ENCODE measurements at regions not wholly inside any gene's neighbourhood (a gene's known extent, or its start where the extent isn't known, plus 50 kb on each side); places are given as distances from the start of the nearest gene placed in this dataset.

DNA sequence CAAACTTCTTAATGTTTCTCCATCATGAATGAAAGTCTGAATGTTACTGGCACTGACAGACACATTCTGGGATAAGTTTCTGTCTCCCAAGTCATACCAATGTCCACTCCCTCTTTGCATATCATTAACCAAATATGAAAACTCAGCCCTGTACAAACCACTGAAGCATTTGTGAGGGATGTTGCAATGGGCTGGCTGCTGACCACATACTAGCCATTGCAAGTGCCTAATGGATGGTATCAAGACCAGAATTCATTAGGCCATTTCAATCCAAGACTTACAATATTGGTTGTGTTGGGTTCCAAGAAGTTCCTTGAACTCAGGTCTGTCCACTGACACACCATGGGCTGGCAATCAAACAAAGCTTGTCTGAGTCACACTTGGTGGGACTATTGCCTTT, 73.8 kb downstream of the CBLN2 start:
- Mint-ChIP-seq H3K36me3 (ENCODE audit: low read depth) (no peaks in the 10 kb centered on the region), H3K4me1 (ENCODE audit: low read depth) (no peaks in the 10 kb centered on the region), H3K4me3 (no peak overlapping the region), H3K27ac (no peak overlapping the region), H3K9me3 (no peaks in the 10 kb centered on the region), H3K27me3 (ENCODE audit: low read depth) (no peaks in the 10 kb centered on the region)
- DNase-seq (ENCODE audit: low spot score) = no peak

DNA sequence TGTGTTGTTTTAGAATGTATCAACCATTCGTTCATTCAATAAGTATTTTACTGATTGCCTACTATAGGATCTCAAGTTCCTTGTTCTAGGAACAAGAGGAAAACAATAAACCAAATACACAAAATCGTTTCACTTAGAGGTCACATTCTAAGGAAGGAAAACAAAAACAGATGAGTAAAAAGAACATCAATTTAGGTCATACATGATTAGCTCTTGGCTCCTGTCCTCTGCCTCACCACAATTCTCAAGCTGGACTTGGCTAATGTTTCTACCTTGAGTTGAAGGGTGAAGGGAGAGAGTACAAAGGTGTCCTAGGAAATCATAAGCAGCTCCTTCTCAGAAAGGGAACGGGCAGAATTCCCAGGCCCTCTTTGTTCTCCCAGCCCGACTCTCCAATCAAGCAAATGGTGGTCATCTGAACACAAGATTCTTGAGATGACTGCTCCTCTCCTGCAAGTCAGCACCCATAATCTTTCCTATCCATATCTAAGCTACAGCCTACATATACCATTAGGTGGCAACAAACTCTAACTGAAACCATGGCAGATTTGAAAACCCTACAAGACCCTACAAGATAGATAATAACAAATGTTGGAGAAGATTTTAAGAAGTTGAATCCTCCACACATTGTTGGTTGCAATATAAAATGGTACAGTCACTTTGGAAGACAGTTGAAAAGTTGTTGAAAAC, 76.0 kb downstream of the CBLN2 start:
- H3K27ac Mint-ChIP-seq = no peak overlapping the region
- no peaks in the 10 kb centered on the region for H3K9me3 Mint-ChIP-seq
- H3K36me3 Mint-ChIP-seq (ENCODE audit: low read depth) = no peaks in the 10 kb centered on the region
- H3K4me3 Mint-ChIP-seq = no peak overlapping the region
- no peaks in the 10 kb centered on the region for H3K4me1 Mint-ChIP-seq (ENCODE audit: low read depth)
- DNase-seq (ENCODE audit: low spot score) = no peak
- H3K27me3 Mint-ChIP-seq (ENCODE audit: low read depth) = no peaks in the 10 kb centered on the region

DNA sequence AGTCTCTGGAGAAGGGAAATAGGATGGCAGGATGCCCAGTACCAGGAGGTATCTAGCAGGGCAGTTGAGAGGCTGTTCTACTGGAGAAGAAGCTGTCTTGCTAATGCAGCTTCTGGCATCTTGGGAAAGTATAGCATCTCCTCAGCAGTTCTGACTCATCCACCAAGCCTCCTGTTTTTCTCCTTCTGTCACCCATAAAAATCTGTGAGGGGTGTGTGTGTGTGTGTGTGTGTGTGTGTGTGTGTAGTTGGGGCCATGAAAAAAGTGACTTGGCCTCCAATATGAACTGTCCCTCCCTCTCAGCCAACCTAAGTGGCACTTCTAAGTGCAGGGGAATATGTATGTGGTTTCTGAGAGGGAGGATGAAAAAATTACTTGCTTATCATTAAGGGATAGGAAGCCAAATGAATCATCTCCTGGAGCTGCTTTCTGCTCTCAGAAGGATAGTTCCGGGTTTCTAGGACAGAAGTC, 83.9 kb downstream of the CBLN2 start:
- no peaks in the 10 kb centered on the region for H3K27me3 Mint-ChIP-seq (ENCODE audit: low read depth)
- no peaks in the 10 kb centered on the region for H3K9me3 Mint-ChIP-seq
- no peak overlapping the region for H3K4me3 Mint-ChIP-seq
- DNase-seq (ENCODE audit: low spot score) = no peak
- H3K4me1 Mint-ChIP-seq (ENCODE audit: low read depth) = no peaks in the 10 kb centered on the region
- no peaks in the 10 kb centered on the region for H3K36me3 Mint-ChIP-seq (ENCODE audit: low read depth)
- H3K27ac Mint-ChIP-seq = no peak overlapping the region

DNA sequence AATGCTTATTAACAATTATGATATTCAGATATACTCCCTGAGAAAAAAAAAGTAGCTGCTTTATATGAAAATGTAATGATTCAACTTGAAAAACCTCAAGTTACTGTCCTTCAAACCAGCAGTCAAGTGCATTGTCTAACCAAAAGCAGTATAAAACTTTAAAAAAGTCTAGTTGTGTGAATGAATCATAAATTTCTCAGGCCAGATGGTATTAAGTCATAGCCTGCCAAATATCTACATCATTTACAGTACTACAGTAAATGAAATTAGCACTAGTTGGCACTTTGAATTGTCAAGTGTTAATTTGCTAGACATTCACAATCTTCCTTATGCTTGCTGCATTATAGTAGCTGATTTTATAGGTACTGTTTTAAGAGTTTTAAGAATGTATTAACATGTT, 85.9 kb downstream of the CBLN2 start:
- Mint-ChIP-seq H3K9me3 (no peaks in the 10 kb centered on the region), H3K4me1 (ENCODE audit: low read depth) (no peaks in the 10 kb centered on the region), H3K27me3 (ENCODE audit: low read depth) (no peaks in the 10 kb centered on the region), H3K27ac (no peak overlapping the region), H3K4me3 (no peak overlapping the region), H3K36me3 (ENCODE audit: low read depth) (no peaks in the 10 kb centered on the region)
- DNase-seq (ENCODE audit: low spot score) = no peak

DNA sequence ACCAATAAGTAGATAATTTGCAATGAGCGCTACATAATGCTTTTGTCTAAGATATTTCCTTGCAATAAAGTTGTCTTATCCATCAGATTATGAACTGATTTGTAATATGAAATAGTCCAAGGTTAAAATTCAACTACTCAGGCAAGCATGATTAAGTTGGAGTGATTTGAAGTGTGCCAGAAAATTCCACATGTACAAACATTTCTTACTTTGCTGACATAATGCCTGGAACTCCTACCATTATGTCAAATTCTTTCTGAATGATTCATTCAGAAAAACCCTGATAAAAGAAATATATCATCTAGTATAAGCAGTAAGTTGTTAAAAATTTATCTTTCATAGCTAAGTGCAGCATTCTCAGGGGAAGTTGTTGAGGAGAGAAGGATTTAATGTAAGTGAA, 87.3 kb downstream of the CBLN2 start:
- no peak overlapping the region for H3K4me3 Mint-ChIP-seq
- DNase-seq (ENCODE audit: low spot score) = no peak
- H3K36me3 Mint-ChIP-seq (ENCODE audit: low read depth) = no peaks in the 10 kb centered on the region
- no peaks in the 10 kb centered on the region for H3K27me3 Mint-ChIP-seq (ENCODE audit: low read depth)
- no peaks in the 10 kb centered on the region for H3K4me1 Mint-ChIP-seq (ENCODE audit: low read depth)
- H3K9me3 Mint-ChIP-seq = peaks cover 12% of the 10 kb centered on the region
- H3K27ac Mint-ChIP-seq = no peak overlapping the region

DNA sequence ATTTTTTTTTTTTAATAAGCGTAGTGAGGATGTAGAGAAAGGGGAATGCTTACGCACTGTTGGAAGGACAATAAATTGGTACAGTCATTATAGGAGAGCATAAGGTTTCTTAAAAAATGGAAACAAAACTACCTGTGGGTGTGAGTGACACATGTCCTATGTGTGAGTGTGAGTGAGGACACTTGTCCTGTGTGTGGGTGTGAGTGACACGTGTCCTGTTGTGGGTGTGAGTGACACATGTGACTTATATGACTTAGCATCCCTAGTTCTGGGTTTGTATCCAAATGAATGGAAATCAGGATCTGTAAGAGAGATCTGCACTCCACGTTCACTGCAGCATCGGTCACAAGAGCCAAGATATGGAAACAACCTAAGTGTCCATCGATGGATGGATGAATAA, 91.8 kb downstream of the CBLN2 start:
- H3K27ac Mint-ChIP-seq = no peak overlapping the region
- no peaks in the 10 kb centered on the region for H3K27me3 Mint-ChIP-seq (ENCODE audit: low read depth)
- DNase-seq (ENCODE audit: low spot score) = no peak
- no peaks in the 10 kb centered on the region for H3K36me3 Mint-ChIP-seq (ENCODE audit: low read depth)
- H3K4me1 Mint-ChIP-seq (ENCODE audit: low read depth) = no peaks in the 10 kb centered on the region
- H3K4me3 Mint-ChIP-seq = no peak overlapping the region
- H3K9me3 Mint-ChIP-seq = peaks cover 22% of the 10 kb centered on the region

DNA sequence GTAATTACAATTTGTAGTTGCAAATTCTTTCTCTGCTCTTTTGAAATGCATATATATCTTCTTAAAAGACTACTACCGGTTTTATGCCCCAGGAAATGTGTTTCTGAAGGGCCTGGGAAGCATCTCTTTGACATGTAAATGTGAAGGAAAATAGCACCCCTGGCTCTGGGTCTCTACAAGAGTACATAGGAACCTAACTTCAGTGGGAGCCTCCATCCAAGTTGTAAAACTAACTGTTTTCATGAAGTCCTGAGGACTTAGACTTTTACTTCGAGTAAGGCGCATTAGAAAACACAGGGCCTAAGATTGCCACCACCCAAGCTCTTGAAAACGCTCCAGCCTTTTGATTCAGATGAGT, 99.4 kb downstream of the CBLN2 start:
- Mint-ChIP-seq H3K27me3 (ENCODE audit: low read depth) (no peaks in the 10 kb centered on the region), H3K4me1 (ENCODE audit: low read depth) (no peaks in the 10 kb centered on the region), H3K9me3 (peaks cover 7% of the 10 kb centered on the region), H3K4me3 (no peak overlapping the region), H3K36me3 (ENCODE audit: low read depth) (no peaks in the 10 kb centered on the region), H3K27ac (no peak overlapping the region)
- no peak for DNase-seq (ENCODE audit: low spot score)

DNA sequence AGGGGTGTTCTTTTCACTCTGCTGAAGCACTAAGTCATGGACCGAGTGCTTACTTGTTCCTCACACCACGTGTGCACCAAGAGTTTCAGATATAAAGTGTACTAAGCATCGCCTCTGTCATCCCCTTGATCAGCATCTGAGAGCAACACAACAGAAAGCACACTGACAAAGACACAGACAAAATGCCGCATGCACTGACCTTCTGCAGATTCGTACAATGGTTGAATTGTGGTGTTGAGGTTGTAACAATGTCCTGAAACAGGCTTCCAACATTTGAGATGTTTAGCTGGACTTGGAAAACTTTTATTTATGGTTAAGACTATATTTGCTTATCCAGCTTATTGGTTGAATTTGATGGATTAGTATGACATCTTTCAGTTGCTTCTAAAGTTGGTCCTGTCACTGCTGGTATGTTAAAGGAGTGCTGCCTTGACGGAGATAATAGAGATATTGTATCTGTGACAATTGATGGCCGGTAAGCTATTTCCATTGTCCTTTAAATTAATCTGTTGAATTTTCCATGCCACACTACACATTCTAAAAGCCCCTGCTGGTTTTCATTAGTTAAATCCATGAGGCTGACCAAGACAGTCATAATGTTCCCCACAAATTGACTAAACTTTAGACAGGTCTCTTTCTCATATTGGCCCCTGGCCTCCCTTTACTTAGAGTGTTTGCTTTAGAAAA, 99.9 kb downstream of the CBLN2 start:
- Mint-ChIP-seq H3K27me3 (ENCODE audit: low read depth) (no peaks in the 10 kb centered on the region), H3K27ac (no peak overlapping the region), H3K4me3 (no peak overlapping the region), H3K36me3 (ENCODE audit: low read depth) (no peaks in the 10 kb centered on the region), H3K9me3 (peaks cover 7% of the 10 kb centered on the region), H3K4me1 (ENCODE audit: low read depth) (no peaks in the 10 kb centered on the region)
- DNase-seq (ENCODE audit: low spot score) = no peak

DNA sequence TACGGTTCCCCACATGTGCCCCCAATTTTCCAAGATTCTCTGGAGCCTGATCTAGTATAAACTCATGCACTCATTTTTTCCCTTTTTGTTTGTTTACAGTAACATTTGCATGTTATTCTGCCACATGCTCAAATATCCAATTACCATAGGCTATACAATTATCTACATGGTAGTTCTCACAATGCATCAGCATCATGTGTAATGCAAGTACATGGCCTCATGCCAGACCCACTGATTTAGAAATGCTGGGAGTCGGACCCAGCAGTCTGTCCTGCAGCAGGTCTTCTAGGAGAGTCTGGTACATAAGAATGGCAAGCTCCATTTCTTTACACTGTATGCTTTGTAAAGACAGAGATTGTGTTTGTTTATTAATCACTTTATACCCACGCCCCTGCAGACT, 107.7 kb downstream of the CBLN2 start:
- Mint-ChIP-seq H3K4me1 (ENCODE audit: low read depth) (no peaks in the 10 kb centered on the region), H3K27ac (no peak overlapping the region), H3K9me3 (no peaks in the 10 kb centered on the region), H3K4me3 (no peak overlapping the region), H3K36me3 (ENCODE audit: low read depth) (no peaks in the 10 kb centered on the region), H3K27me3 (ENCODE audit: low read depth) (no peaks in the 10 kb centered on the region)
- no peak for DNase-seq (ENCODE audit: low spot score)

DNA sequence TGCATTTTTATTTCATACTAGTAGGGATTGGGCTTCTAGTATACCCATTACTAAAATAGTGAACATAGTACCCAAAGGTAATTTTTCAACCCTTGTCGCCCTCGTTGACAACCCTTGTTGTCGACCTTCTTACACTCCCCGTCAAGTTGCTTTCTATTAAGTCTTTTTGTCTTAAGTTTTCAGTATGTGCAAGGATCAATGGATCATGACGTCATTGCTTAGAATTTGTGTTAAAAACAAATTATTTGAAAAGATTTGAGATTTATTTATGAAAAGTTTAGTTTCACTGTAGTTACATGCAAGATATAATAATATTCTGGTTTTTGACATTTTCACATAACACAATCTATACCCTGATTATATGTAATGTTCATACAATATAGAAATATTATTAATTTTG, 110.4 kb downstream of the CBLN2 start:
- no peaks in the 10 kb centered on the region for H3K36me3 Mint-ChIP-seq (ENCODE audit: low read depth)
- H3K27ac Mint-ChIP-seq = no peak overlapping the region
- no peaks in the 10 kb centered on the region for H3K4me1 Mint-ChIP-seq (ENCODE audit: low read depth)
- DNase-seq (ENCODE audit: low spot score) = no peak
- H3K9me3 Mint-ChIP-seq = peaks cover 4% of the 10 kb centered on the region
- H3K27me3 Mint-ChIP-seq (ENCODE audit: low read depth) = no peaks in the 10 kb centered on the region
- no peak overlapping the region for H3K4me3 Mint-ChIP-seq

DNA sequence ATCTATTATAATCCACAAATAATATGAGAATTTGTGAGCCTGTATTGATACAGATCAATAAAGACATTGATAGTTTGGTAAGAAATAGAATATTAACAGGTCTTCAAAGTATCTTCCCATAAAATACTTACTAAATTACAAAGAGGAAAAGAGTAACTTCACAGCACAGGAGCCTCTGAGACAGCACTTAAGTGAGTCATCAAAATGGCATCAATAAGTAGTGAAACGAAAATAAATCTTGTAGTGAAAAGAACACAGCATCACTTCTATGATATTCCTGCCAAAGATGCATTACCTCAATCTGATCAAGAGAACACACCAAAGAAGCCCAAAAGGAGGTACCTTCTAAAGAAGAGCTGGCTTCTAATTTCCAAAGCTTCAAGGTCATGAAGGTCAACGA, 116.4 kb downstream of the CBLN2 start:
- no peaks in the 10 kb centered on the region for H3K4me1 Mint-ChIP-seq (ENCODE audit: low read depth)
- no peaks in the 10 kb centered on the region for H3K27me3 Mint-ChIP-seq (ENCODE audit: low read depth)
- no peak overlapping the region for H3K27ac Mint-ChIP-seq
- no peak for DNase-seq (ENCODE audit: low spot score)
- H3K4me3 Mint-ChIP-seq = no peak overlapping the region
- peaks cover 4% of the 10 kb centered on the region for H3K9me3 Mint-ChIP-seq
- H3K36me3 Mint-ChIP-seq (ENCODE audit: low read depth) = no peaks in the 10 kb centered on the region

DNA sequence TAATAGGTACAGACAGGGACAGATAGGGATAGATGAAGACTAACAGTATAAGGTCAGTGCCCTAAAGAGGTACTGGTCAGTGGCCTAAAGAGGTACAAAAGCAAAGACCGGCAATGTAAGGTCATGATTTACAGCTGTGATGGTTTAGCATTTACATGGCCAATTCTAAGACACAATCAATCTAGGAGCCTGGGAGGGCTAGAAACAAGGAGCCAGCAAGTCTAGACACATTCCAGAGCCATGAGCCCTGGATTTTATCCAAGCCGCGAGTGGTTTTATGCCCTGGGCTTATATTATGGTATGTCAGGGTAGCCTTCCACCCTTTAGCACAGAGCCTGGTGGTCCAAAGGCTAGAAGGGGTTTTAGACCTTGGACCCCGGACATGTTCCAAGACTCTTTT, 124.2 kb downstream of the CBLN2 start:
- no peaks in the 10 kb centered on the region for H3K4me1 Mint-ChIP-seq (ENCODE audit: low read depth)

DNA sequence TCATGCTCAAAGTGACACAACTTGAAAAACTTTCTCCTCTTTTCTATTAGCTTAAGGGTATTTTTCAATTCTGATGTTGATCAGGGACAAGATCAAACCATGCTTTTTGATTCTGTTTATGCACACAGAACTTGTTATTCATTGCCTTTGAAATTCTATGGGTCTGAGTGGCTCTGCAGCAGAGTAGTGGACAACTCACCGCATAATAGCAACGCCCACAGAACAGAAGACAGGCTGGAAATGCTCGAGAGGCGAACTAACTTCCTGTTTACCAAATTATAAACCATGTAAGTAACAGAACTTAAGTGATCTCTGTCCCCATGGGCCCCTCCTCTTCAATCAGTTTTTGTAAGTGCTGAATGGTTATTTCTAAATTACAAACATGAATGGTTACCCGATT, 131.2 kb downstream of the CBLN2 start:
- Mint-ChIP-seq H3K27me3 (ENCODE audit: low read depth) (no peaks in the 10 kb centered on the region), H3K4me1 (ENCODE audit: low read depth) (no peaks in the 10 kb centered on the region), H3K4me3 (no peak overlapping the region), H3K27ac (no peak overlapping the region), H3K36me3 (ENCODE audit: low read depth) (no peaks in the 10 kb centered on the region), H3K9me3 (no peaks in the 10 kb centered on the region)
- no peak for DNase-seq (ENCODE audit: low spot score)

More for the DNA sequence above, 124.2 kb downstream of the CBLN2 start:
- no peaks in the 10 kb centered on the region for H3K9me3 Mint-ChIP-seq
- no peaks in the 10 kb centered on the region for H3K36me3 Mint-ChIP-seq (ENCODE audit: low read depth)
- H3K27ac Mint-ChIP-seq = no peak overlapping the region
- no peak overlapping the region for H3K4me3 Mint-ChIP-seq
- DNase-seq (ENCODE audit: low spot score) = no peak
- no peaks in the 10 kb centered on the region for H3K27me3 Mint-ChIP-seq (ENCODE audit: low read depth)

DNA sequence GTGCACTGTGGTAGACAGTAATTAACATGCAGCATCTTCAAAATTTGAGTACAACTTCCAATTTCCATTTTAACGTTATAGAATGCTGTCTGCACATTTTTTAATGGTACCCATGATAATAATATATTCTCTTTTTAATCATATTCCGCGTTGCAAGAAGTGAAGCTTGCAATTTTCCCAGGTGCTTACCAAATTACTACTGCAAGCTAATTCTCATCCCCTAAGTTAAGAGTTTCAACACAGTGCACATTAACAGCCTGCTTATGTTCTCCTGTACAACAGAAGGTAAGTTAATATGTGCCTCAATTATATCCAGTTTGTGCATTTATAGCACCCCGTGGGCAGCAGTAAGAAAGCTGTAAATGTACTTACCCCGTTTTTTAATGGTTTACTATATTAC, 132.9 kb downstream of the CBLN2 start:
- H3K27ac Mint-ChIP-seq = no peak overlapping the region
- no peak for DNase-seq (ENCODE audit: low spot score)
- no peaks in the 10 kb centered on the region for H3K27me3 Mint-ChIP-seq (ENCODE audit: low read depth)
- H3K36me3 Mint-ChIP-seq (ENCODE audit: low read depth) = no peaks in the 10 kb centered on the region
- no peaks in the 10 kb centered on the region for H3K4me1 Mint-ChIP-seq (ENCODE audit: low read depth)
- H3K9me3 Mint-ChIP-seq = no peaks in the 10 kb centered on the region
- H3K4me3 Mint-ChIP-seq = no peak overlapping the region

DNA sequence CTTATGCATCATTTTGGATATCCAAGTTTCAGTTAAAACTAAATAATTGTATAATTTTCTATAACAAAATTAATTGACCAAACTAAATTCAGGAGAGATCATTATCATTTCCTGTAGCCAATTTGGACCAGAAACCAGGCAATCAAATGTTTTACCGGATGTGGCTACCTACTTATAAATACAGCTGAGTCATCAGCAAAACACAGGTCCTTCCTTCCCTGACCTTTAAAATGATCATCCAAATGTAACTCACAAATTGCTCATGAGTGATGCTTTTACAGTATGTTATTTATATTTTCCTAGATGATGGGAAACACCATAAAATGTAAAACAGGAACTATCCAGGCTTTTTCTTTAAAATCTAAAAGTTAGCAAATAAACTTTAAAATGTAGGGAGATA, 133.7 kb downstream of the CBLN2 start:
- Mint-ChIP-seq H3K27ac (no peak overlapping the region), H3K4me3 (no peak overlapping the region), H3K9me3 (no peaks in the 10 kb centered on the region), H3K36me3 (ENCODE audit: low read depth) (no peaks in the 10 kb centered on the region), H3K4me1 (ENCODE audit: low read depth) (no peaks in the 10 kb centered on the region), H3K27me3 (ENCODE audit: low read depth) (no peaks in the 10 kb centered on the region)
- DNase-seq (ENCODE audit: low spot score) = no peak

Data from T-helper 2 cell treated with Interferon-gamma antibody and Interleukin-4, amounts not matched to agents 5 μg/mL and 100 μg/mL, for 36 hours (primary cell).